Mesothelial cell of epicardium (in vitro differentiated cells): ENCODE measurements at regions not wholly inside any gene's neighbourhood (a gene's known extent, or its start where the extent isn't known, plus 50 kb on each side); places are given as distances from the start of the nearest gene placed in this dataset.

Source experiments
- DNase-seq, 2 experiments: peaks; one replicate each; pipeline ENCODE4 v3.0.0; 2021; ENCODE audit warnings: low spot score in 2 of 2; ENCODE audit not compliant: unreplicated experiment in 2 of 2
- H3K27ac Mint-ChIP-seq: 2 replicates; pipeline ENCODE4 v1.8.0; 2021; ENCODE audit warnings: mixed read lengths
- H3K27me3 Mint-ChIP-seq: 2 replicates; pipeline ENCODE4 v1.8.0; 2021; ENCODE audit warnings: low read depth, mixed read lengths
- H3K36me3 Mint-ChIP-seq: 2 replicates; pipeline ENCODE4 v1.8.0; 2021; ENCODE audit warnings: mixed read lengths
- H3K4me1 Mint-ChIP-seq: 2 replicates; pipeline ENCODE4 v1.8.0; 2021; ENCODE audit warnings: mixed read lengths
- H3K4me3 Mint-ChIP-seq: 2 replicates; pipeline ENCODE4 v1.8.0; 2021; ENCODE audit warnings: mild to moderate bottlenecking, moderate library complexity, mixed read lengths
- H3K9me3 Mint-ChIP-seq: 2 replicates; pipeline ENCODE4 v1.8.0; 2021; ENCODE audit warnings: mixed read lengths
- CTCF ChIP-seq: fragments of 200-600 bp; sonication (generic); IDR thresholded peaks from one replicate; pipeline ENCODE4 v1.5.0; 2021; ENCODE audit warnings: antibody characterized with exemption; ENCODE audit not compliant: unreplicated experiment

GRCh38 chr6:1108198-1108597 lies 203.7 kb upstream of the FOXQ1 start:
- H3K36me3 Mint-ChIP-seq: no peaks in the 10 kb centered on the region
- H3K9me3 Mint-ChIP-seq: peaks cover 11% of the 10 kb centered on the region
- peaks cover 17% of the 10 kb centered on the region for H3K4me1 Mint-ChIP-seq
- no peak for TF ChIP-seq CTCF
- H3K4me3 Mint-ChIP-seq: no peak overlapping the region
- peaks cover 11% of the 10 kb centered on the region for H3K27me3 Mint-ChIP-seq
- no peak for DNase-seq
- no peak overlapping the region for H3K27ac Mint-ChIP-seq

GRCh38 chr6:1107578-1107977 lies 204.3 kb upstream of the FOXQ1 start:
- Mint-ChIP-seq H3K27me3 (peaks cover 11% of the 10 kb centered on the region), H3K36me3 (no peaks in the 10 kb centered on the region), H3K4me1 (peaks cover 22% of the 10 kb centered on the region), H3K27ac (no peak overlapping the region), H3K9me3 (peaks cover 11% of the 10 kb centered on the region), H3K4me3 (no peak overlapping the region)
- DNase-seq: no peak
- TF ChIP-seq CTCF: no peak

- Mint-ChIP-seq H3K36me3 (no peaks in the 10 kb centered on the region), H3K4me3 (no peak overlapping the region), H3K4me1 (peaks cover 21% of the 10 kb centered on the region), H3K27me3 (peaks cover 11% of the 10 kb centered on the region), H3K9me3 (peaks cover 11% of the 10 kb centered on the region), H3K27ac (no peak overlapping the region)
- DNase-seq: no peak
- no peak for TF ChIP-seq CTCF
Measured at GRCh38 chr6:1105833-1106400, 206.0 kb upstream of the FOXQ1 start.

- DNase-seq: no peak
- H3K27me3 Mint-ChIP-seq: peaks cover 11% of the 10 kb centered on the region
- TF ChIP-seq CTCF: no peak
- H3K4me3 Mint-ChIP-seq: no peak overlapping the region
- H3K9me3 Mint-ChIP-seq: peaks cover 11% of the 10 kb centered on the region
- H3K36me3 Mint-ChIP-seq: no peaks in the 10 kb centered on the region
- H3K4me1 Mint-ChIP-seq: peaks cover 21% of the 10 kb centered on the region
- no peak overlapping the region for H3K27ac Mint-ChIP-seq
Measured at GRCh38 chr6:1104988-1105670, 206.8 kb upstream of the FOXQ1 start.

GRCh38 chr6:1103945-1104623 lies 207.8 kb upstream of the FOXQ1 start:
- H3K27ac Mint-ChIP-seq: no peak overlapping the region
- H3K27me3 Mint-ChIP-seq: peaks cover 11% of the 10 kb centered on the region
- DNase-seq: no peak
- peaks cover 11% of the 10 kb centered on the region for H3K9me3 Mint-ChIP-seq
- H3K4me3 Mint-ChIP-seq: no peak overlapping the region
- peaks cover 25% of the 10 kb centered on the region for H3K4me1 Mint-ChIP-seq
- no peak for TF ChIP-seq CTCF
- H3K36me3 Mint-ChIP-seq: no peaks in the 10 kb centered on the region
